OCI-LY7 (cell line): ENCODE measurements at regions not wholly inside any gene's neighbourhood (a gene's known extent, or its start where the extent isn't known, plus 50 kb on each side); places are given as distances from the start of the nearest gene placed in this dataset.

Experiments
- BruUV-seq: library from RNA; stranded (reverse); fragments of 400-500 nt; replicated peaks from 2 replicates; lab custom pipeline; 2021; lab: Mats Ljungman, UMichigan
- CTCF ChIA-PET: fragments of 300-600 bp; sonication (Branson Sonifier 250); formaldehyde crosslinking; loops from one replicate; lab custom pipeline; 2022; ENCODE audit warnings: antibody characterized with exemption; ENCODE audit not compliant: unreplicated experiment; lab: Charles Lee
- POLR2A ChIA-PET: fragments of 300-600 bp; sonication (Branson Sonifier 250); formaldehyde crosslinking; loops from one replicate; lab custom pipeline; 2022; ENCODE audit warnings: antibody characterized with exemption; lab: Charles Lee
- DNase-seq: peaks from one replicate; pipeline ENCODE4 v3.0.0-alpha.2; 2015; ENCODE audit warnings: low spot score
- H2AFZ ChIP-seq: fragments of 200-600 bp; sonication (generic), shearing (Covaris generic); 2 replicates; pipeline ENCODE4 v1.6.1; 2014; ENCODE audit warnings: mild to moderate bottlenecking, antibody characterized with exemption, low read length, moderate library complexity
- H3K27ac ChIP-seq: fragments of 200-600 bp; sonication (generic); 2 replicates; pipeline ENCODE4 v1.5.1; 2014; ENCODE audit warnings: mixed run types, low read depth, mild to moderate bottlenecking, moderate library complexity, low read length, inconsistent platforms; ENCODE audit not compliant: poor library complexity, severe bottlenecking
- H3K36me3 ChIP-seq: fragments of 200-600 bp; sonication (generic); 2 replicates; pipeline ENCODE4 v1.6.1; 2014; ENCODE audit warnings: mild to moderate bottlenecking, antibody characterized with exemption, low read length, moderate library complexity, mixed read lengths; ENCODE audit not compliant: insufficient read depth
- H3K4me1 ChIP-seq: fragments of 200-600 bp; sonication (generic); 2 replicates; pipeline ENCODE4 v1.5.1; 2014; ENCODE audit warnings: mild to moderate bottlenecking, low read length; ENCODE audit not compliant: insufficient read depth, poor library complexity, severe bottlenecking
- H3K4me2 ChIP-seq: fragments of 200-600 bp; sonication (generic); 2 replicates; pipeline ENCODE4 v1.6.1; 2014; ENCODE audit warnings: mild to moderate bottlenecking, low read length
- H3K4me3 ChIP-seq: fragments of 200-600 bp; sonication (generic); 2 replicates; pipeline ENCODE4 v1.5.1; 2014; ENCODE audit warnings: mild to moderate bottlenecking, low read depth, low read length; ENCODE audit not compliant: poor library complexity, severe bottlenecking
- H3K79me2 ChIP-seq: fragments of 200-600 bp; sonication (generic); 2 replicates; pipeline ENCODE4 v1.6.1; 2016; ENCODE audit warnings: low read depth, mild to moderate bottlenecking, low read length, moderate library complexity, mixed read lengths; ENCODE audit not compliant: insufficient read depth
- H3K9me2 ChIP-seq: fragments of 200-600 bp; sonication (generic); 2 replicates; pipeline ENCODE4 v1.6.1; 2016; ENCODE audit warnings: mild to moderate bottlenecking, low read length, mixed read lengths; ENCODE audit not compliant: insufficient read depth
- H3K9me3 ChIP-seq: fragments of 200-600 bp; sonication (generic); 2 replicates; pipeline ENCODE4 v1.6.1; 2014; ENCODE audit warnings: mild to moderate bottlenecking, mixed run types, low read length, mixed read lengths
- H4K20me1 ChIP-seq: fragments of 200-600 bp; sonication (generic); 2 replicates; pipeline ENCODE4 v1.6.1; 2014; ENCODE audit warnings: mild to moderate bottlenecking, antibody characterized with exemption, low read length, moderate library complexity, mixed read lengths; ENCODE audit not compliant: insufficient read depth
- CTCF ChIP-seq: fragments of 200-600 bp; sonication (generic); conservative IDR thresholded peaks from 2 replicates; pipeline ENCODE4 v1.5.1; 2014; ENCODE audit warnings: mild to moderate bottlenecking, antibody characterized with exemption, low read length, moderate library complexity, mixed read lengths
- EZH2phosphoT487 ChIP-seq: fragments of 200-600 bp; sonication (generic); IDR thresholded peaks from 2 replicates; pipeline ENCODE4 v1.6.1; 2018; ENCODE audit warnings: low read depth, borderline replicate concordance, mild to moderate bottlenecking, mixed run types, antibody characterized with exemption, low read length, moderate library complexity, mixed read lengths
- intact Hi-C: fragments of 100-400 bp; cut with micrococcal nuclease; formaldehyde crosslinking; loops from one replicate; pipeline ENCODE4 v1.10.0; 2022; ENCODE audit not compliant: unreplicated experiment

GRCh38 chr1:5650283-5651026 is 341.8 kb downstream of the NPHP4 start:
- Histone ChIP-seq H2AFZ (no peak overlapping the region), H3K4me2 (no peak overlapping the region), H3K36me3 (no peaks in the 10 kb centered on the region), H3K9me2 (no peaks in the 10 kb centered on the region), H3K27ac (no peak overlapping the region), H3K4me1 (no peaks in the 10 kb centered on the region), H3K9me3 (no peaks in the 10 kb centered on the region), H4K20me1 (no peaks in the 10 kb centered on the region), H3K4me3 (no peak overlapping the region), H3K79me2 (no peaks in the 10 kb centered on the region)
- intact Hi-C loops, result no loop called here
- ChIA-PET CTCF (no interaction called here), POLR2A (no interaction called here)
- no TSS peak for BruUV-seq
- TF ChIP-seq CTCF (no peak), EZH2phosphoT487 (no peak)
- no peak for DNase-seq

GRCh38 chr1:5649795-5650194 is 342.4 kb downstream of the NPHP4 start:
- intact Hi-C loops, result no loop called here
- Histone ChIP-seq H3K9me2 (no peaks in the 10 kb centered on the region), H3K27ac (no peak overlapping the region), H3K79me2 (no peaks in the 10 kb centered on the region), H3K36me3 (no peaks in the 10 kb centered on the region), H4K20me1 (no peaks in the 10 kb centered on the region), H3K4me1 (no peaks in the 10 kb centered on the region), H3K4me3 (no peak overlapping the region), H3K9me3 (no peaks in the 10 kb centered on the region), H2AFZ (no peak overlapping the region), H3K4me2 (no peak overlapping the region)
- no peak for DNase-seq
- BruUV-seq, result no TSS peak
- ChIA-PET POLR2A (interaction anchor here (0.5 kb wide), 1 partner anchor 1802 kb away, joined by 6 read pairs; no protein-coding TSS in a partner anchor), CTCF (no interaction called here)
- TF ChIP-seq CTCF (no peak), EZH2phosphoT487 (no peak)

- H3K4me2 ChIP-seq, result no peak overlapping the region
- ChIA-PET CTCF (no interaction called here), POLR2A (no interaction called here)
- no peaks in the 10 kb centered on the region for H4K20me1 ChIP-seq
- no peak overlapping the region for H3K27ac ChIP-seq
- H3K9me2 ChIP-seq, result no peaks in the 10 kb centered on the region
- H3K79me2 ChIP-seq, result no peaks in the 10 kb centered on the region
- intact Hi-C loops, result no loop called here
- no TSS peak for BruUV-seq
- no peak overlapping the region for H2AFZ ChIP-seq
- no peak for TF ChIP-seq CTCF
- TF ChIP-seq EZH2phosphoT487, result no peak
- no peak overlapping the region for H3K4me3 ChIP-seq
- no peaks in the 10 kb centered on the region for H3K9me3 ChIP-seq
- no peaks in the 10 kb centered on the region for H3K36me3 ChIP-seq
- no peaks in the 10 kb centered on the region for H3K4me1 ChIP-seq
- DNase-seq, result no peak
Measured at GRCh38 chr1:5649166-5649551, 343.1 kb downstream of the NPHP4 start.
